WI38 (cell line): ENCODE measurements at regions not wholly inside any gene's neighbourhood (a gene's known extent, or its start where the extent isn't known, plus 50 kb on each side); places are given as distances from the start of the nearest gene placed in this dataset.

Experiments
- H3K4me3 ChIP-seq: 2 replicates; pipeline ENCODE4 v1.5.1; 2011; ENCODE audit warnings: low read depth, mild to moderate bottlenecking, control low read depth, low read length
- CTCF ChIP-seq: IDR thresholded peaks from 2 replicates; pipeline ENCODE4 v1.5.1; 2012; ENCODE audit warnings: low read depth, mild to moderate bottlenecking, control low read depth, low read length

- no peak overlapping the region for H3K4me3 ChIP-seq
- no peak for TF ChIP-seq CTCF
Measured at GRCh38 chr12:126797525-126797924, 1469.4 kb upstream of the TMEM132C start.

GRCh38 chr12:126798449-126798848 is 1468.5 kb upstream of the TMEM132C start:
- H3K4me3 ChIP-seq, result no peak overlapping the region
- TF ChIP-seq CTCF, result no peak

- H3K4me3 ChIP-seq, result no peak overlapping the region
- TF ChIP-seq CTCF, result no peak
Measured at GRCh38 chr12:126807312-126807865, 1459.6 kb upstream of the TMEM132C start.

GRCh38 chr12:126811391-126811790 is 1455.6 kb upstream of the TMEM132C start:
- no peak overlapping the region for H3K4me3 ChIP-seq

GRCh38 chr12:126819554-126819953 is 1447.4 kb upstream of the TMEM132C start:
- no peak for TF ChIP-seq CTCF
- no peak overlapping the region for H3K4me3 ChIP-seq

More at GRCh38 chr12:126811391-126811790, 1455.6 kb upstream of the TMEM132C start:
- TF ChIP-seq CTCF, result no peak

GRCh38 chr12:126830778-126831680 is 1435.9 kb upstream of the TMEM132C start:
- no peak for TF ChIP-seq CTCF
- no peak overlapping the region for H3K4me3 ChIP-seq

- H3K4me3 ChIP-seq, result no peak overlapping the region
- TF ChIP-seq CTCF, result no peak
Measured at GRCh38 chr12:126837697-126838096, 1429.3 kb upstream of the TMEM132C start.
